Astrocyte of the cerebellum (primary cell): ENCODE measurements at regions not wholly inside any gene's neighbourhood (a gene's known extent, or its start where the extent isn't known, plus 50 kb on each side); places are given as distances from the start of the nearest gene placed in this dataset.

Source experiments
- DNase-seq: peaks from one replicate; pipeline ENCODE4 v3.0.0-alpha.2; 2011; ENCODE audit warnings: low read depth
- H3K4me3 ChIP-seq: 2 replicates; pipeline ENCODE4 v1.5.1; 2011; ENCODE audit warnings: mild to moderate bottlenecking, low read depth, low read length, moderate library complexity
- in situ Hi-C: cut with HindIII; loops from 2 replicates; pipeline ENCODE4 v1.10.0; 2017; ENCODE audit warnings: low sequenced_read_pairs
- TF ChIP-seq, protein P1 (sequence below): IDR thresholded peaks from 2 replicates; pipeline ENCODE4 v1.5.1; 2012; ENCODE audit warnings: low read length, low read depth, moderate library complexity, mild to moderate bottlenecking; ENCODE audit errors: missing control alignments

GRCh38 chr3:3516996-3517395, 282.2 kb upstream of the LRRN1 start:
- in situ Hi-C loops: no loop called here
- TF ChIP-seq, protein P1, sequence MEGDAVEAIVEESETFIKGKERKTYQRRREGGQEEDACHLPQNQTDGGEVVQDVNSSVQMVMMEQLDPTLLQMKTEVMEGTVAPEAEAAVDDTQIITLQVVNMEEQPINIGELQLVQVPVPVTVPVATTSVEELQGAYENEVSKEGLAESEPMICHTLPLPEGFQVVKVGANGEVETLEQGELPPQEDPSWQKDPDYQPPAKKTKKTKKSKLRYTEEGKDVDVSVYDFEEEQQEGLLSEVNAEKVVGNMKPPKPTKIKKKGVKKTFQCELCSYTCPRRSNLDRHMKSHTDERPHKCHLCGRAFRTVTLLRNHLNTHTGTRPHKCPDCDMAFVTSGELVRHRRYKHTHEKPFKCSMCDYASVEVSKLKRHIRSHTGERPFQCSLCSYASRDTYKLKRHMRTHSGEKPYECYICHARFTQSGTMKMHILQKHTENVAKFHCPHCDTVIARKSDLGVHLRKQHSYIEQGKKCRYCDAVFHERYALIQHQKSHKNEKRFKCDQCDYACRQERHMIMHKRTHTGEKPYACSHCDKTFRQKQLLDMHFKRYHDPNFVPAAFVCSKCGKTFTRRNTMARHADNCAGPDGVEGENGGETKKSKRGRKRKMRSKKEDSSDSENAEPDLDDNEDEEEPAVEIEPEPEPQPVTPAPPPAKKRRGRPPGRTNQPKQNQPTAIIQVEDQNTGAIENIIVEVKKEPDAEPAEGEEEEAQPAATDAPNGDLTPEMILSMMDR: no peak
- DNase-seq: no peak
- no peak overlapping the region for H3K4me3 ChIP-seq

DNA sequence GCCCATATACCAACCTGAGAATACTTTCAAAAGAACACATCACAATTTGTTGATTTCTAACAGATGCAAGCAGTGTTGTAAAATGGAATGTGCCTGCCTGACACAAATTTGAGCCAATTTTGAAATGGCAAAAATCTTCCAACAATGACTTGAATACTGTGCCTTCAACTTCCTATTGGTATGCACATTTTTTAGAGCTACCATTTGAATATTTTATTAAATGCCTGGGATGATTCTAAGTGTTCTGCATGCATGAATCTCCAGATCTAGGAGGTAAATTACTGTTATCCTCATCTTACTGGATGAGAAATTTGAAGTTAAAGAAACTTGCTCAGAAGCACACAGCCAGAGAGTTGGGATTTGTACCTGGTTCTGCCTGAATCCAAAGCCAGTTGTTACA, 282.8 kb upstream of the LRRN1 start:
- in situ Hi-C loops: no loop called here
- no peak for DNase-seq
- TF ChIP-seq, protein P1: no peak
- no peak overlapping the region for H3K4me3 ChIP-seq

DNA sequence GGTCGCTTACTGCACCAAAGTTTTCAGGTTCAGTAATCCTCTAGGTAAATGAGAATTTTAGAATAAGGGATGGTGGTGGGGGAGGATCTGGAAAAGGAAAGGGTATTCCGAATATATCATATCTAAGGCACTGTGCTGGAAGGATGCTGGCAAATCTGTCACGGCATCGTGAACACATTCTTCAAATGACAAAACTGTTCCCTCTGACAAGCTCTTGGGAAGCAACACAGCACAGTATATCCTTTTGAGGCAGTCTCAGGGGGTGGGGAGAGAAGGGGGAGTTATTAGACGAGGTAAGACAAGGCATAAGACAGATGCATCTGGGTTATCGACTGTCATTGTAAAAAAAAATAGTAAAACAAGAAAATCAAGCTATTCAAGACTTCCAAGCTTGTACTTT, 289.6 kb upstream of the LRRN1 start:
- in situ Hi-C loops: no loop called here
- H3K4me3 ChIP-seq: no peak overlapping the region
- TF ChIP-seq, protein P1: no peak
- no peak for DNase-seq

GRCh38 chr3:3504686-3505085, 294.5 kb upstream of the LRRN1 start:
- DNase-seq: no peak
- in situ Hi-C loops: no loop called here
- TF ChIP-seq, protein P1: no peak
- H3K4me3 ChIP-seq: no peak overlapping the region

GRCh38 chr3:3503411-3503810, 295.8 kb upstream of the LRRN1 start:
- TF ChIP-seq, protein P1: no peak

DNA sequence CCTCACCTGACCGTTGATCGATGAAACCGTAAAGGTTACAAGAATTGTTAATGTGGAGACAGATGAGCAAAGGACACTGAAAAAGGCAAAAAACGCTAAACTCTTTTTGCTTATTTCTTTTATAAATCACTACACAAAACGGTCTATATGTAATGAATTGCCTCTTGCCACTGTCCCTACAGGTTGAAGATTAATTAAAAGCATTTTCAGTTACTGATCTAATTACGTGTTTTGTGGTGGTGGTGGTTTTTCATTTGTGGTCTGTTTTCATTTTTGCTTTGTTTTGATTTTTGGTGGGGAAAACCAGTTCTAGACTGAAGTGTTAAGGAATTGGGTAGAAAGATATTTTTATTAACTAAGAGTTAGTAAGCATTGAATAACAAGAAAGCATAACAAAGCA, 299.2 kb upstream of the LRRN1 start:
- no peak for DNase-seq
- H3K4me3 ChIP-seq: no peak overlapping the region
- in situ Hi-C loops: no loop called here
- TF ChIP-seq, protein P1: no peak

More at GRCh38 chr3:3503411-3503810, 295.8 kb upstream of the LRRN1 start:
- no peak overlapping the region for H3K4me3 ChIP-seq
- no peak for DNase-seq
- in situ Hi-C loops: no loop called here
